Epithelial cell of proximal tubule (primary cell): ENCODE measurements at regions not wholly inside any gene's neighbourhood (a gene's known extent, or its start where the extent isn't known, plus 50 kb on each side); places are given as distances from the start of the nearest gene placed in this dataset.

Experiments
- DNase-seq: peaks from one replicate; pipeline ENCODE4 v3.0.0-alpha.2; 2011; ENCODE audit warnings: low read depth
- H3K4me3 ChIP-seq: 2 replicates; pipeline ENCODE4 v1.5.1; 2011; ENCODE audit warnings: low read depth, mild to moderate bottlenecking, low read length
- TF ChIP-seq, protein P1 (sequence below): conservative IDR thresholded peaks from 2 replicates; pipeline ENCODE4 v1.5.1; 2012; ENCODE audit warnings: low read depth, mild to moderate bottlenecking, low read length

DNA sequence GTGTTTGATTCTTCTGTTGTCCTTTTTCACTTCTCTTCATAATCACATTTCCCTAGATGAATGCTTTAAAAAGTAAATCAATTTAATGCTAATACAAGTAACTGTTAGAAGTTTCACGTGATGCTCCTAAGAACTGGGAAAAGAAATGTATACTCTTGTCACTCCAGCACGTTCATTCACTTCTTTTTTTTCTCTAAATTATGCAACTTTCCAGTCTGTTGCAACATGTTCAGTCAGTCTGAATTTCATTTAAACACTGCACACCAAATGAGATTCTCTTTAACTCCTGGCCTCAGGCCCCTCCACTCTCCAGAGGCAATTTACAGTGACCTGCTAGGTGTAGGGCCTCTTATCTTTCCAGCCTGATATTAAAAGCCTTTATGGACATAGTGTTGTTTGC, 321.9 kb downstream of the HS3ST1 start:
- TF ChIP-seq, protein P1, sequence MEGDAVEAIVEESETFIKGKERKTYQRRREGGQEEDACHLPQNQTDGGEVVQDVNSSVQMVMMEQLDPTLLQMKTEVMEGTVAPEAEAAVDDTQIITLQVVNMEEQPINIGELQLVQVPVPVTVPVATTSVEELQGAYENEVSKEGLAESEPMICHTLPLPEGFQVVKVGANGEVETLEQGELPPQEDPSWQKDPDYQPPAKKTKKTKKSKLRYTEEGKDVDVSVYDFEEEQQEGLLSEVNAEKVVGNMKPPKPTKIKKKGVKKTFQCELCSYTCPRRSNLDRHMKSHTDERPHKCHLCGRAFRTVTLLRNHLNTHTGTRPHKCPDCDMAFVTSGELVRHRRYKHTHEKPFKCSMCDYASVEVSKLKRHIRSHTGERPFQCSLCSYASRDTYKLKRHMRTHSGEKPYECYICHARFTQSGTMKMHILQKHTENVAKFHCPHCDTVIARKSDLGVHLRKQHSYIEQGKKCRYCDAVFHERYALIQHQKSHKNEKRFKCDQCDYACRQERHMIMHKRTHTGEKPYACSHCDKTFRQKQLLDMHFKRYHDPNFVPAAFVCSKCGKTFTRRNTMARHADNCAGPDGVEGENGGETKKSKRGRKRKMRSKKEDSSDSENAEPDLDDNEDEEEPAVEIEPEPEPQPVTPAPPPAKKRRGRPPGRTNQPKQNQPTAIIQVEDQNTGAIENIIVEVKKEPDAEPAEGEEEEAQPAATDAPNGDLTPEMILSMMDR, result no peak
- DNase-seq, result no peak
- H3K4me3 ChIP-seq, result no peak overlapping the region

DNA sequence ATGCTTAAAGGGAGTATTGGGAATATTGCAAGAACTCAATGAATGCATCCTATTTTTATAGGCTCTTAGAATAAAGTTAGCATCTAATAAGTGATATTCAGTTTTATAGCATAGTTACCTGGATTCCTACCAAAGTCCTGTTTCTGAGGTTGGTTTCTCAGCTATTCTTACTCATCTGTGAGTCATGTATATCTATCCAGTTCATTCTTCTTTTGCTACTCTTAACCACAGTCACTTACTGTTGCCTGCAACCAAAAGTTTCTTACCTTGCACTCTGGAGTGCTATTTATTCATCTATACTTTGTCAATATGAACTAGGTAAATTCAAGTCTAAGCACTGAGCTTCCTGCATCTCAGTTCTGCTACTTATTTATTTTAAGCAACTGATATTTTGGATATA, 322.5 kb downstream of the HS3ST1 start:
- H3K4me3 ChIP-seq, result no peak overlapping the region
- TF ChIP-seq, protein P1, result no peak
- DNase-seq, result no peak

DNA sequence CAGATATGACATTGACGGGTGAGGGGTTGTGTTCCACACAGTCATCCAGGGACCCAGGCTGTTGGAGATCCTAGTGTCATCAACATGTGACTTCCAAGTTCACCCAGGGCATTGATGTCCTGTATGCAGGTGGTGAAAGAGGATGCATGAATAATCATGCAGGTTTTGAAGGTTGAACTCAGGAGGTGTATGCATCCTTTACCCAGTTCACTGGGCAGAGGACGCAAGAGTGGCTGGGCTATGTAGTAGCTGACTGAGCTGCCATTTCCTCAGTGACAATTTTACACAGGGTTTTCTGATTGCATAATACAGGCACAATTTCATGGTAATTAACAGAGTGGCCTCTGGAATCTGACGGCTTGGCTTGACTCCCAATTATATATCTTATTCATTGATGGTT, 323.0 kb downstream of the HS3ST1 start:
- TF ChIP-seq, protein P1, result no peak
- no peak for DNase-seq
- H3K4me3 ChIP-seq, result no peak overlapping the region

DNA sequence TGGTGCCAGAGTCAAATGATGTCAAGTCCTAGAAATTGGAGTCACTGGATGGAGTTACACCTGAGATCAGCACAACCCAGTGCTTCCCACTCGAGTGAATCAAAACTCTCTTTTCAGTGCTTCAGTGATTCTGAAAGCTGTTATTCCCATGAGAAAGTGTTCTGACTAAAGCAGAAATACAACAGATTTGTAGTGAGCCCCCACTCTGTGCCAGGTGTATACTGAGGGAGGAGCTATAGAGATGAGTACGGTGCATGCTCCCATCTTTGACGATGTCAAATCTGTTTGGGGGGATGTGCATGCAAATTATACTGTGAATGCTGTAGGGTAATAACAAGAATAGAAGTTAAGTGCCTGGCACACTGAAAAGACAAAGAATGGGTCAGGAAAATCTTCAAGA, 330.2 kb downstream of the HS3ST1 start:
- TF ChIP-seq, protein P1, result no peak
- DNase-seq, result no peak
- no peak overlapping the region for H3K4me3 ChIP-seq

DNA sequence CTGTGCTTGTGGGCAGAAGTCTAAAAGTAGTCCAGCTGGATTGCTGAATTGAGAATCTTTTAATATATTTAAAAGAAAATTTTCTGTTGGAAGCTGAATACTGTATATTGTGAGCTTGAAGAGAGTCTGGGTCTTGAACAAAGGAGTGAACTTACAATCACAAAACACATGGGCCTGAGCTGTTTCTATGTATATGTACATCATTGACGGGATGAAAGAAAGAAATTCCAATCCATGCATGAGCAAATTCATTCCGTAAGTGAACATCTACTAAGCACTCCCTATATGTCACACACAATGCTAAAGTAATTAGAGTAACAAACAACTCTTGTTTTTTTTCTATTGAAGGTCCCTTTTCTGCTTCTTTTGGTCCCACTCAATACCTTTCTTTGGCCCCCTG, 331.0 kb downstream of the HS3ST1 start:
- no peak overlapping the region for H3K4me3 ChIP-seq
- no peak for DNase-seq
- TF ChIP-seq, protein P1, result no peak

DNA sequence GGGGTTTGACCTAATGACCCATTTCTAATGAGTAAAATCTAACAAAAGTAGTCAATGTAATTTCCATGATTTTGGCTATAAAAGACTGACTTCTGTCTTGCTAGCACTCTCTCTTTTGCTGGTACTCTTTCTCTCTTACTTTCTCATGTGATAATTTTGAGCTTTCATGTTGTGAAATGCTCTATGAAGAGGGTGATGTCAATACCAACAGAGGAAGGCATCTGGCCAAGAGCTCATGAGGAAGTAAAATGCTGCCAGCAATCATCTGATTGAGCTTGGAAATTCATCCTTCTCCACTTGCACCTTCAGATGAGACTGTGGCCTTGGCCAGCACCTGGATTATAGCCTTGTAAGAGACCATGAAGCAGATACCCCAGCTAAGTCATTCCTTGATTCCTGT, 347.7 kb downstream of the HS3ST1 start:
- no peak overlapping the region for H3K4me3 ChIP-seq
- DNase-seq, result no peak
- TF ChIP-seq, protein P1, result no peak

DNA sequence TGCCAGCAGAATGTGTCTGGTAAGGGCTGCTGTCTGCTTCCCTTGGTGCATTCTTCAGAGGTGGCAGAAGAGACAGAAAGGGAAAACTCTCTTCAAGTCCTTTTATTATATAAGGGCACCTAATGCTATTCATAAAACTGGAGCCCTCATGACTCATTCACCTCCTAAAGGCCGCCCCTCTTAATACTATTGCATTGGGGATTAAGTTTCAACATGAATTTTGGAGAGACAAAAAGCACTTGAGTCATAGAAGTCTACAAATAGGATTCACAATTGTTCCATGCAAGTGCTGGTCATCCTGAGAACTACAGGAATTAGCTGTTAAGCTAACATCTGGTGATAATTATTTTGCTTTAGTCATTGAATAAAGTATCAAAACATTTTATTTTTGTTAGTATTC, 349.5 kb downstream of the HS3ST1 start:
- no peak for DNase-seq
- TF ChIP-seq, protein P1, result no peak
- H3K4me3 ChIP-seq, result no peak overlapping the region
